GM10248 (cell line): ENCODE measurements at regions not wholly inside any gene's neighbourhood (a gene's known extent, or its start where the extent isn't known, plus 50 kb on each side); places are given as distances from the start of the nearest gene placed in this dataset.
"Not testable (repeated sequence)": the region's sequence is repeated elsewhere in the genome, so short reads cannot be mapped to it uniquely, and the experiment has no call there.

ENCODE experiments used
- CTCF ChIA-PET: fragments of 300-600 bp; sonication (Branson Sonifier 250); formaldehyde crosslinking; extraction: SDS; loops from one replicate; lab custom pipeline; 2021; ENCODE audit warnings: antibody characterized with exemption; lab: Yijun Ruan, JAX
- POLR2A ChIA-PET: fragments of 350-650 bp; sonication (Branson Sonifier 250); formaldehyde crosslinking; extraction: SDS; loops from one replicate; lab custom pipeline; 2020; ENCODE audit warnings: antibody characterized with exemption; lab: Yijun Ruan, JAX
- DNase-seq: peaks from one replicate; pipeline ENCODE4 v3.0.0; 2012; ENCODE audit errors: extremely low spot score
- CTCF ChIP-seq: IDR thresholded peaks from 2 replicates; pipeline ENCODE4 v1.5.1; 2012; ENCODE audit warnings: mild to moderate bottlenecking, low read depth; ENCODE audit errors: extremely low read depth, missing control alignments, control extremely low read depth

DNA sequence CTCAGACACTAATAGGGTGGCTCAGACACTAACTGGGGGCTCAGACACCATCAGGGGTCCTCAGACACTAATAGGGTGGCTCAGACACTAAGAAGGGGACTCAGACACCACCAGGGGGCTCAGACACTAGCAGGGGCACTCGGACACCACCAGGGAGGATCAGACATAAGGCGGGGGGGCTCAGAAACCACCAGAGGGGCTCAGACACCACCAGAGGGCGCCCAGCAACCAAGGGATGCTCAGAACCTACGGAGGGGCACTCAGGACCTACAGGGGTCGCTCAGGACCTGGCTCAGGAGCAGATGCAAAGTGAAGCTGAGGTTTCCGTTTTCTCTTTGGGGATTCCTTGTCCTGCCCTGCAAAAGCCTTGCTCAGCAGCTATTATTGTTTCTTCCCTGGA is 448.5 kb downstream of the TMEM121 start:
- TF ChIP-seq CTCF: peak; percentile 39
- CTCF ChIA-PET: interaction anchor here (1.4 to 1.9 kb wide), 4 partner anchors 21 to 27 kb away, joined by 3 to 7 read pairs (median 4); no protein-coding TSS in a partner anchor
- POLR2A ChIA-PET: no interaction called here
- DNase-seq: peak; percentile 24

- ChIA-PET CTCF (no interaction called here), POLR2A (no interaction called here)
- DNase-seq: no peak
These were observed 452.4 kb downstream of the TMEM121 start for GRCh38 chr14:105978618-105979295.

DNA sequence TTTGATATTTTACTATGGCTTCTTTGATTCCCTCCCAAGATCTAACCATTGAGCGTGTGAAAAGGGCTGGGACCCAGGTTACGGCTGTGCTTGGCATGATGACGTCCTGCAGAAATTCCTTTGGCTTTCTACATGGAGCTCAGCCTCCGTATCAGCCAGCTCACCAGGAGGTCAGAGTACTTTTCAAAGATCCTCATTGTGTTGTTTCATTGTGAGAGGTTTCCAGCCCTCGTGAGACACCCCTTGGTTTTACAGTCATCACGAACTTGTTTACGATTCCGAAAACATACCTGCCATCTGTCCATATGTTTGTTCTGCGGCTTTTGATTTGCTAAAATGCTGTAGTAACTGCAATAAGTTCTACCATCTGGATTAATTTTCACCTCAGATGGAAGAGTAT is 453.1 kb downstream of the TMEM121 start:
- TF ChIP-seq CTCF: no peak

More at GRCh38 chr14:105978618-105979295, 452.4 kb downstream of the TMEM121 start:
- TF ChIP-seq CTCF: no peak

DNA sequence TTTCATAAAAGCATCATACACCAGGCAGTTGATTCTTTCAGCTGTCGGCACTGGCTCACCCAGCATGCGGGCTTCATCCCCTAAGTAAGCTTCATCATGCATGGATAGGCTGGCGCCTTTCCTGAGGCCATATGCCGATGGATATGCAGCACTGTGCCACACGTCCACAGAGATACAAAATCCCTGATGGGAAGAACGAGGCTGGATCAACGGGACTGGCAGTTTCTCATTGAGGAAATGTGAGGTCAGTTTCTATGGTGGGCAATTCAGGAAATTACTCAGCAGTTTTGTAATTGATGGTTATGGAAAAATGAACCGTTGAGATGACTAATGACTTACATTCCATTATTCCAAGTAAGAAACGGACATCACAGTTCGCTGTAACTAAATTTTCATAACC is 453.8 kb downstream of the TMEM121 start:
- CTCF ChIA-PET: interaction anchor here (0.7 kb wide), 1 partner anchor 20 kb away, joined by 3 read pairs; no protein-coding TSS in a partner anchor
- no peak for TF ChIP-seq CTCF
- POLR2A ChIA-PET: no interaction called here
- no peak for DNase-seq

More for the DNA sequence above, 453.1 kb downstream of the TMEM121 start:
- POLR2A ChIA-PET: no interaction called here
- CTCF ChIA-PET: interaction anchor here (0.7 kb wide), 1 partner anchor 21 kb away, joined by 3 read pairs; no protein-coding TSS in a partner anchor
- DNase-seq: no peak

- CTCF ChIA-PET: interaction anchor here (0.8 kb wide), 1 partner anchor 19 kb away, joined by 4 read pairs; no protein-coding TSS in a partner anchor
- POLR2A ChIA-PET, DNase-seq: not testable (repeated sequence)
These were observed 455.3 kb downstream of the TMEM121 start for GRCh38 chr14:105981517-105982302.

- DNase-seq: no peak
- TF ChIP-seq CTCF: no peak
- CTCF ChIA-PET: no interaction called here
- POLR2A ChIA-PET: no interaction called here
These were observed 456.3 kb downstream of the TMEM121 start for GRCh38 chr14:105982664-105983063.
